Adrenal gland (tissue), 9 donors: ENCODE measurements at regions not wholly inside any gene's neighbourhood (a gene's known extent, or its start where the extent isn't known, plus 50 kb on each side); places are given as distances from the start of the nearest gene placed in this dataset.

Experiments used
- DNase-seq, 7 donors: peaks; one replicate each; pipeline ENCODE4 v3.0.0-alpha.2; 2019 to 2020
- H3K27ac ChIP-seq, 5 donors: fragments of 200-600 bp; sonication (generic) in 4 of 5; 1 replicate in 3 of 5; 2 replicates in 2 of 5; pipeline versions ENCODE4 v1.5.1 to v1.8.0; 2016 to 2020; ENCODE audit warnings: mild to moderate bottlenecking in 1 of 5
- H3K27me3 ChIP-seq: fragments of 200-600 bp; 2 replicates; pipeline ENCODE4 v1.8.0; 2021
- H3K36me3 ChIP-seq, 2 donors: fragments of 200-600 bp; replicated peaks in 1 of 2; 1 replicate in 1 of 2; 2 replicates in 1 of 2; pipeline versions ENCODE4 v1.5.1 to v1.8.0; 2018 to 2022
- H3K4me1 ChIP-seq, 2 donors: fragments of 200-600 bp; replicated peaks in 1 of 2; 1 replicate in 1 of 2; 2 replicates in 1 of 2; pipeline versions ENCODE4 v1.5.1 to v1.8.0; 2018 to 2021
- H3K4me3 ChIP-seq, 4 donors: fragments of 200-600 bp; sonication (generic) in 3 of 4; one replicate each; pipeline ENCODE4 v1.5.1; 2016 to 2018
- H3K9me3 ChIP-seq, 3 donors: fragments of 200-600 bp; sonication (generic) in 1 of 3; replicated peaks in 1 of 3; 1 replicate in 2 of 3; 2 replicates in 1 of 3; pipeline versions ENCODE4 v1.5.1 to v1.8.0; 2016 to 2021
- POLR2A ChIP-seq, 2 donors: fragments of 450-650 bp; IDR thresholded peaks; one replicate each; pipeline ENCODE4 v1.6.1; 2017; ENCODE audit warnings: antibody characterized with exemption in 2 of 2, mild to moderate bottlenecking in 2 of 2, moderate library complexity in 1 of 2
- WGBS, 4 donors: extraction: QIAGEN DNeasy Blood & Tissue Kit in 2 of 4; methylation state at CpG; one replicate each; pipeline versions ENCODE4 v1.1.5 to v1.1.7; 2013 to 2017; 5-methylcytosine and 5-hydroxymethylcytosine counted together
- intact Hi-C, 2 donors: fragments of 100-400 bp; cut with DNase I; formaldehyde crosslinking; loops; one replicate each; pipeline versions ENCODE4 v1.14.1 to v1.15.0; 2022 to 2023
- TF ChIP-seq, protein P1 (sequence below), 6 experiments: fragments of 450-650 bp in 4 of 6; fragments of 200-600 bp in 2 of 6; sonication (generic) in 1 of 6; IDR thresholded peaks; 1 replicate in 5 of 6; 2 replicates in 1 of 6; pipeline versions ENCODE4 v1.5.1 to v1.8.0; 2016 to 2021; ENCODE audit warnings: antibody characterized with exemption in 6 of 6, mild to moderate bottlenecking in 2 of 6, moderate library complexity in 1 of 6
- donor health status: healthy with polysubstance abuse.
- donor health status: Bipolar disorder and iron deficiency.
- donor health status: DM: yes; HTN: yes; CAD: no.
- donor health status: DM: no; HTN: no; CAD: no.
- donor health status: DM: no; HTN: no; CAD: no.

DNA sequence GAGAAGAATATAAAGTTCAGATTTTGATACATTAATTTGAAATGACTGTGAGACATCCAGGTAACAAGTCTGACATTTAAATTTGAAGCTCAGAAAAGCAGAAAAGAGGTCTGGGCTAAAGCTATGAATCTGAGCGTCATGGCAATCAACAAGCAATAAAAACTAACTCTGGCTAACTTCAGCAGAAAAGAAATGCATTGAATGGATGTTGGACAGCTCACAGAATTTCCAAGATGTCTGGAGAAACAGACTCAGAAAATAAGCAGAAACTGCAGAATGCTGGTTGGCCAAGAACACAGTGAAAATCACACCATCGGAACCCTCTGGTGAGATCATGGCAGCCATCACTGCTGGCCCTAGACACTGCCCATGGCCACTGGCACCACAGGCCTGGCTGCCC is 366.6 kb downstream of the METTL4 start:
- TF ChIP-seq, protein P1, sequence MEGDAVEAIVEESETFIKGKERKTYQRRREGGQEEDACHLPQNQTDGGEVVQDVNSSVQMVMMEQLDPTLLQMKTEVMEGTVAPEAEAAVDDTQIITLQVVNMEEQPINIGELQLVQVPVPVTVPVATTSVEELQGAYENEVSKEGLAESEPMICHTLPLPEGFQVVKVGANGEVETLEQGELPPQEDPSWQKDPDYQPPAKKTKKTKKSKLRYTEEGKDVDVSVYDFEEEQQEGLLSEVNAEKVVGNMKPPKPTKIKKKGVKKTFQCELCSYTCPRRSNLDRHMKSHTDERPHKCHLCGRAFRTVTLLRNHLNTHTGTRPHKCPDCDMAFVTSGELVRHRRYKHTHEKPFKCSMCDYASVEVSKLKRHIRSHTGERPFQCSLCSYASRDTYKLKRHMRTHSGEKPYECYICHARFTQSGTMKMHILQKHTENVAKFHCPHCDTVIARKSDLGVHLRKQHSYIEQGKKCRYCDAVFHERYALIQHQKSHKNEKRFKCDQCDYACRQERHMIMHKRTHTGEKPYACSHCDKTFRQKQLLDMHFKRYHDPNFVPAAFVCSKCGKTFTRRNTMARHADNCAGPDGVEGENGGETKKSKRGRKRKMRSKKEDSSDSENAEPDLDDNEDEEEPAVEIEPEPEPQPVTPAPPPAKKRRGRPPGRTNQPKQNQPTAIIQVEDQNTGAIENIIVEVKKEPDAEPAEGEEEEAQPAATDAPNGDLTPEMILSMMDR (IDR thresholded peaks at IDR 0.05): no peak
- TF ChIP-seq POLR2A (IDR thresholded peaks at IDR 0.05): no peak
- WGBS, 4 donors: 62 to 88% (median 86%) methylated on average over 2 of the region's 2 CpGs

DNA sequence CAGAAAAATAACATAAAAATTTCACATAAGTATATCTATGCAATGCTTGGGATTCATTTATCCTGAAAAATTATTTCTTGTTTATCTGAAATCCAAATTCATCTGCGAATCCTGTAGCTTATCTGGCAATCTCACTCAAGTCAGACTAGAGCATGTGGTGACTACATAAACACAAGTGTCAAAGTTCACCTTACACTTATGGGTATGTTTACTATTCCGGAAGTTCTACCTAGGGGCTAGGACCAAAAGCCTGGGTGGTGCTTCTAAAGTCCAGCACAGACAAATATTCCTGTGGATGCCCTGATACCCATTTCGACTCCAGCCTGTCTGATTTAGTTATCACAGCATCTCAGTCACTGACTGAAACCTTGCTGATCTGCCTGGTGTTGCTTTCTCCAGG is 364.0 kb downstream of the METTL4 start:
- WGBS, 4 donors: 55 to 75% (median 66%) methylated on average over 3 of the region's 3 CpGs
- Histone ChIP-seq H3K9me3 (no peaks in the 10 kb centered on the region), H3K27ac (no peak overlapping the region), H3K27me3 (no peaks in the 10 kb centered on the region), H3K4me3 (no peak overlapping the region), H3K4me1 (no peaks in the 10 kb centered on the region), H3K36me3 (no peaks in the 10 kb centered on the region)
- intact Hi-C loops: no loop called here
- TF ChIP-seq, protein P1 (IDR thresholded peaks at IDR 0.05): no peak
- TF ChIP-seq POLR2A (IDR thresholded peaks at IDR 0.05): no peak
- no peak for DNase-seq

More for the DNA sequence above, 366.6 kb downstream of the METTL4 start:
- Histone ChIP-seq H3K27me3 (no peaks in the 10 kb centered on the region), H3K4me1 (no peaks in the 10 kb centered on the region), H3K4me3 (no peak overlapping the region), H3K9me3 (no peaks in the 10 kb centered on the region), H3K36me3 (no peaks in the 10 kb centered on the region), H3K27ac (no peak overlapping the region)
- DNase-seq: no peak
- intact Hi-C loops: no loop called here

DNA sequence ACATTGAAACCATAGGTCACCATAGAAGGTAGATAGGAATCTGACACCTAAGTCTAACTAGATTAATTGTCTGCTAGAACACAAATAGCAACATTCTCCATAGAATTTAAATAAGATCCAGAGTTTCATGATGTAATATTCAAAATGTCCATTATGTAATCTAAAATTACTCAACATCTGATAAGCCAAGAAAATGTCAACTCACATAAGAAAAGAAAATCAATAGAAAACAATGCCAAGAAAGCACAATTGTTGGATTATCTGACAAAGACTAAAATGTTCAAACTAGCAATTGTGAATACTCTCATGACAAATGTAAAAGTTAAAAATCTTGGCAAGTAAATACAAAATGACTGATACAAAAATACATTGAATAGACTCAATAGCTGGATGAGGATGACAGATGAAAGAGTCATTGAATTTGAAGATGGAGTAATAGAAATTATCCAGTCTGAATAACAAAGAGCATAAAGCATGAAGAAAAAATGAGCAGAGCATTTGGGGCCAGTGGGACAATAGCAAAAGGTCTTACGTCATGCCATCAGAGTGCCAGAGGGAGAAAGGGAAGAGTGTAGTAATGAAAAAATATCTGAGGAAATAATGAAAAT is 358.6 kb downstream of the METTL4 start:
- WGBS, 4 donors: 79 to 90% (median 83%) methylated on average over 1 of the region's 1 CpG
- intact Hi-C loops: no loop called here
- no peaks in the 10 kb centered on the region for H3K9me3 ChIP-seq
- no peaks in the 10 kb centered on the region for H3K4me1 ChIP-seq
- DNase-seq: no peak
- TF ChIP-seq, protein P1 (IDR thresholded peaks at IDR 0.05): no peak
- TF ChIP-seq POLR2A (IDR thresholded peaks at IDR 0.05): no peak
- H3K27me3 ChIP-seq: no peaks in the 10 kb centered on the region
- no peak overlapping the region for H3K4me3 ChIP-seq
- H3K36me3 ChIP-seq: no peaks in the 10 kb centered on the region
- H3K27ac ChIP-seq: no peak overlapping the region

DNA sequence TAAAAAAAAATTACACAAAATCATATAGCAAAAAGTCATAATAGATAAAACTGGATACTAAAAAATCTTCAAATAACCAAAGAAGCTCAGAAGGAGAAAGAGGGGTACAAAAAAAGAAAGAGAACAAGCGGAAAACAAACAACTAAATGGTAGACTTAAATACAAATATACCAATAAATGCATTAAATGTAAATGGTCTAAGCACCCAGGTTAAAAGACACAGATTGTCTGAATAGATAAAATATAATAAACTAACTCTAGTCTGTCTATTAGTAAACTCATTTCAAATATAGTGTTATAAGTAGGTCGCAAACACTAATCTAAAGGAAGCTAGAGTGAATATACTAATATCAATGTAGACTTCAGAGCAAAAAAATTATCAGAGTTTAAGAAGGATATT is 357.4 kb downstream of the METTL4 start:
- 77 to 85% (median 81%) methylated on average over 2 of the region's 2 CpGs for WGBS, 4 donors
- DNase-seq: no peak
- Histone ChIP-seq H3K4me1 (no peaks in the 10 kb centered on the region), H3K9me3 (no peaks in the 10 kb centered on the region), H3K27ac (no peak overlapping the region), H3K4me3 (no peak overlapping the region), H3K36me3 (no peaks in the 10 kb centered on the region), H3K27me3 (no peaks in the 10 kb centered on the region)
- intact Hi-C loops: no loop called here
- TF ChIP-seq, protein P1 (IDR thresholded peaks at IDR 0.05): no peak
- TF ChIP-seq POLR2A (IDR thresholded peaks at IDR 0.05): no peak
